ENCODE measurements at regions not wholly inside any gene's neighbourhood (a gene's known extent, or its start where the extent isn't known, plus 50 kb on each side); places are given as distances from the start of the nearest gene placed in this dataset.

DNA sequence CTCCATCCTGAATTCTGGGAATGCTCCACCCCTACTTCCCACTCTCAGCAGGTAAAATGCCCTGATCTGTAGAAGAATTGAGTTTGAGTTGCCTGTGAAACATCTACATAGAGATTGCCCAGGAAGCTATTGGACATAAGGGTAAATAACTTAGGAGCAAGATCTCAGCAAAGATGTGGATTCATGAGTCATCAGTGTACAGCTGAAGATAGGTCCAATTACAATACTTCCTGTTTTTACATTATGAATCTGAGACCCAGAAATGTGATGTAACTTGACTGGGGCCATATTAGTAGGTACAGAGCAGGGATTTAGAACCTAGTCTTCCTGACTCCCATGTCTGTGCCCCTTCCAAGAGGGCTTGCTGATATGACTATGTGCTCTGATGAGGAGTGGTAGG is 79.4 kb upstream of the FNDC3A start:
- H4K20me1 ChIP-seq (ENCODE audit: insufficient read depth, low read length): no peaks in the 10 kb centered on the region
- H3K27me3 ChIP-seq (ENCODE audit: control insufficient read depth in 2 of 2, insufficient read depth in 2 of 2, low read length in 2 of 2): no peaks in the 10 kb centered on the region
- H3K27ac ChIP-seq (ENCODE audit: low read depth in 1 of 2, low read length in 2 of 2): no peak overlapping the region
- no peaks in the 10 kb centered on the region for H3K9me3 ChIP-seq (replicated peaks in 1 of 2; ENCODE audit: control insufficient read depth in 1 of 2, insufficient read depth in 1 of 2, low read length in 2 of 2)
- no peaks in the 10 kb centered on the region for H3K36me3 ChIP-seq (replicated peaks in 1 of 2; ENCODE audit: control insufficient read depth in 1 of 2, insufficient read depth in 2 of 2, low read length in 2 of 2)
- H2AFZ ChIP-seq (ENCODE audit: insufficient read depth, low read depth, low read length, poor library complexity, severe bottlenecking): no peak overlapping the region
- H3K9me3 Mint-ChIP-seq: peaks cover 0 to 9% (median 3%) of the 10 kb centered on the region in 7 donors
- no peak for TF ChIP-seq CTCF (IDR thresholded peaks at IDR 0.05)
- intact Hi-C loops (cut with micrococcal nuclease): loop anchor here in 1 of 2 donors (5.0 kb wide), 1 partner anchor 34 kb away; no protein-coding TSS in a partner anchor
- H3K4me2 ChIP-seq (replicated peaks; ENCODE audit: extremely low read depth, low read length, poor library complexity, severe bottlenecking): no peak overlapping the region
- H3K4me3 Mint-ChIP-seq: no peak overlapping the region
- peaks cover 25 to 32% of the 10 kb centered on the region in 2 donors for H3K4me1 ChIP-seq (ENCODE audit: control insufficient read depth in 1 of 2, insufficient read depth in 2 of 2, low read length in 2 of 2)
- peak; percentile 61 to 86 (median 85) for DNase-seq
- H3K79me2 ChIP-seq (ENCODE audit: insufficient read depth, low read length): no peaks in the 10 kb centered on the region
- no peak overlapping the region for H3K9ac ChIP-seq (ENCODE audit: insufficient read depth, low read length, poor library complexity, severe bottlenecking)
- H3K4me3 ChIP-seq (replicated peaks in 1 of 3; ENCODE audit: low read depth in 2 of 3, low read length in 3 of 3): no peak overlapping the region
- peaks cover 2 to 8% of the 10 kb centered on the region in 2 donors for H3K36me3 Mint-ChIP-seq
- H3K27me3 Mint-ChIP-seq (ENCODE audit: low read depth in 3 of 3): no peaks in the 10 kb centered on the region
- H3K4me1 Mint-ChIP-seq: peaks cover 35% of the 10 kb centered on the region
- peak overlapping the region in 5 of 7 donors; percentile 7 to 74 (median 38) for H3K27ac Mint-ChIP-seq

DNA sequence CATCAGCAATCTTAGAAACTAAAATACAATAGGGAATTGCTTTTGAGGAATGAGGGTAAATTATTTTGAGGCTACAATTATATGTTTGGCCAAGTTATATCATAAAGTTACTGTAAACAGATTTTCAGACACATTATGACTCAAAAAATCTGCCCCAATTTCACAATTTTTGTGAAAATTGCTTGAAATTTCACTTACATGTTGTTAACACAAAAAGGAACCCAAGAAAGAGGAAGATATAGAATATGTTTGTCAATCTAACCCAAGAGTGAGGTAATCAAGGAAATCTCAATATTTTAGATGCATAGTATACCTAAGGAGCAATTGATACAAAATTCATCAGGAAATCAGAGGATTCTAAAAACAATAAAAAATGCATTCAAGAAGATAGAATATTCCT is 73.9 kb upstream of the FNDC3A start:
- H3K36me3 ChIP-seq (replicated peaks in 1 of 2; ENCODE audit: control insufficient read depth in 1 of 2, insufficient read depth in 2 of 2, low read length in 2 of 2): no peaks in the 10 kb centered on the region
- intact Hi-C loops (cut with micrococcal nuclease): loop anchor here (5.0 to 10.0 kb wide), 2 partner anchors 73 to 76 kb away; partner anchors contain the start of gene FNDC3A (in 2 of the 2)
- Mint-ChIP-seq H3K27ac (peak overlapping the region; percentile 86 to 94 (median 88)), H3K9me3 (peaks cover 0 to 9% (median 2%) of the 10 kb centered on the region in 7 donors), H3K27me3 (ENCODE audit: low read depth in 3 of 3) (peaks cover 0 to 2% (median 0%) of the 10 kb centered on the region in 3 donors), H3K36me3 (peaks cover 2 to 4% of the 10 kb centered on the region in 2 donors), H3K4me1 (peaks cover 42% of the 10 kb centered on the region), H3K4me3 (no peak overlapping the region)
- H3K9ac ChIP-seq (ENCODE audit: insufficient read depth, low read length, poor library complexity, severe bottlenecking): no peak overlapping the region
- H3K9me3 ChIP-seq (replicated peaks in 1 of 2; ENCODE audit: control insufficient read depth in 1 of 2, insufficient read depth in 1 of 2, low read length in 2 of 2): no peaks in the 10 kb centered on the region
- H4K20me1 ChIP-seq (ENCODE audit: insufficient read depth, low read length): no peaks in the 10 kb centered on the region
- peak; percentile 86 to 98 (median 94) for DNase-seq
- peak overlapping the region in 1 of 3 experiments; percentile 13 for H3K4me3 ChIP-seq (replicated peaks in 1 of 3; ENCODE audit: low read depth in 2 of 3, low read length in 3 of 3)
- TF ChIP-seq CTCF (IDR thresholded peaks at IDR 0.05): no peak
- H2AFZ ChIP-seq (ENCODE audit: insufficient read depth, low read depth, low read length, poor library complexity, severe bottlenecking): no peak overlapping the region
- H3K79me2 ChIP-seq (ENCODE audit: insufficient read depth, low read length): no peaks in the 10 kb centered on the region
- H3K4me2 ChIP-seq (replicated peaks; ENCODE audit: extremely low read depth, low read length, poor library complexity, severe bottlenecking): peak overlapping the region; percentile 50
- no peaks in the 10 kb centered on the region for H3K27me3 ChIP-seq (ENCODE audit: control insufficient read depth in 2 of 2, insufficient read depth in 2 of 2, low read length in 2 of 2)
- peaks cover 30 to 52% of the 10 kb centered on the region in 2 donors for H3K4me1 ChIP-seq (ENCODE audit: control insufficient read depth in 1 of 2, insufficient read depth in 2 of 2, low read length in 2 of 2)
- H3K27ac ChIP-seq (ENCODE audit: low read depth in 1 of 2, low read length in 2 of 2): peak overlapping the region in 1 of 2 donors; percentile 82
